Tibial nerve (tissue), 4 donors: ENCODE measurements at regions not wholly inside any gene's neighbourhood (a gene's known extent, or its start where the extent isn't known, plus 50 kb on each side); places are given as distances from the start of the nearest gene placed in this dataset.

ENCODE experiments used
- EP300 ChIP-seq, 2 donors: sonication (generic); formaldehyde crosslinking; IDR thresholded peaks; one replicate each; pipeline ENCODE4 v1.6.1; 2017; ENCODE audit warnings: antibody characterized with exemption in 2 of 2, mild to moderate bottlenecking in 1 of 2
- POLR2A ChIP-seq, 2 donors: fragments of 450-650 bp; IDR thresholded peaks; one replicate each; pipeline ENCODE4 v1.6.1; 2017; ENCODE audit warnings: antibody characterized with exemption in 2 of 2, mild to moderate bottlenecking in 2 of 2, moderate library complexity in 2 of 2
- TF ChIP-seq, protein P1 (sequence below), 5 experiments: fragments of 200-600 bp in 3 of 5; fragments of 450-650 bp in 2 of 5; sonication (generic) in 3 of 5; IDR thresholded peaks; one replicate each; pipeline ENCODE4 v1.5.1; 2016 to 2019; ENCODE audit warnings: antibody characterized with exemption in 5 of 5, mild to moderate bottlenecking in 3 of 5, moderate library complexity in 2 of 5

DNA sequence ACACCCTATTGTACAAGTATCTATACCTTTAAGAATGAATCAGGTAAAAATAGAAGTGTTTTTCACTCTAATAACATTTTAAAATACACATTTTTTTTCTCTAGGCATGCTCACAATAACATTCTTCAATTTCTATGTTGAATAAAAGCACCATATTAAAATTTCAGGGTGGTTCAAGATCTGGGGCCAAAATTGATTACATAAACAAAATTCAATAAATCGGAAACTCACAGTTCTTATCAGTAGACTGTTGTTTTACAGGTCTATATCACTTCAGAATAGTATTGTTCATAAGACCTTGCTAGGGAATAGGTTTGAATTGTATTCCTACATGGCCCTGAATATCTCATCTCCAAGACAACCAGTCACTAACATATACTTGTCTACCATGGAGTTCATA lies 634.0 kb downstream of the SPOCK3 start:
- TF ChIP-seq POLR2A (IDR thresholded peaks at IDR 0.05) = no peak
- TF ChIP-seq, protein P1, sequence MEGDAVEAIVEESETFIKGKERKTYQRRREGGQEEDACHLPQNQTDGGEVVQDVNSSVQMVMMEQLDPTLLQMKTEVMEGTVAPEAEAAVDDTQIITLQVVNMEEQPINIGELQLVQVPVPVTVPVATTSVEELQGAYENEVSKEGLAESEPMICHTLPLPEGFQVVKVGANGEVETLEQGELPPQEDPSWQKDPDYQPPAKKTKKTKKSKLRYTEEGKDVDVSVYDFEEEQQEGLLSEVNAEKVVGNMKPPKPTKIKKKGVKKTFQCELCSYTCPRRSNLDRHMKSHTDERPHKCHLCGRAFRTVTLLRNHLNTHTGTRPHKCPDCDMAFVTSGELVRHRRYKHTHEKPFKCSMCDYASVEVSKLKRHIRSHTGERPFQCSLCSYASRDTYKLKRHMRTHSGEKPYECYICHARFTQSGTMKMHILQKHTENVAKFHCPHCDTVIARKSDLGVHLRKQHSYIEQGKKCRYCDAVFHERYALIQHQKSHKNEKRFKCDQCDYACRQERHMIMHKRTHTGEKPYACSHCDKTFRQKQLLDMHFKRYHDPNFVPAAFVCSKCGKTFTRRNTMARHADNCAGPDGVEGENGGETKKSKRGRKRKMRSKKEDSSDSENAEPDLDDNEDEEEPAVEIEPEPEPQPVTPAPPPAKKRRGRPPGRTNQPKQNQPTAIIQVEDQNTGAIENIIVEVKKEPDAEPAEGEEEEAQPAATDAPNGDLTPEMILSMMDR (IDR thresholded peaks at IDR 0.05) = no peak
- TF ChIP-seq EP300 (IDR thresholded peaks at IDR 0.05) = no peak
